HK-2 (cell line): ENCODE measurements at regions not wholly inside any gene's neighbourhood (a gene's known extent, or its start where the extent isn't known, plus 50 kb on each side); places are given as distances from the start of the nearest gene placed in this dataset.

Experiments used
- DNase-seq: peaks from one replicate; pipeline ENCODE4 v3.0.0-alpha.2; 2018; ENCODE audit not compliant: unreplicated experiment

DNA sequence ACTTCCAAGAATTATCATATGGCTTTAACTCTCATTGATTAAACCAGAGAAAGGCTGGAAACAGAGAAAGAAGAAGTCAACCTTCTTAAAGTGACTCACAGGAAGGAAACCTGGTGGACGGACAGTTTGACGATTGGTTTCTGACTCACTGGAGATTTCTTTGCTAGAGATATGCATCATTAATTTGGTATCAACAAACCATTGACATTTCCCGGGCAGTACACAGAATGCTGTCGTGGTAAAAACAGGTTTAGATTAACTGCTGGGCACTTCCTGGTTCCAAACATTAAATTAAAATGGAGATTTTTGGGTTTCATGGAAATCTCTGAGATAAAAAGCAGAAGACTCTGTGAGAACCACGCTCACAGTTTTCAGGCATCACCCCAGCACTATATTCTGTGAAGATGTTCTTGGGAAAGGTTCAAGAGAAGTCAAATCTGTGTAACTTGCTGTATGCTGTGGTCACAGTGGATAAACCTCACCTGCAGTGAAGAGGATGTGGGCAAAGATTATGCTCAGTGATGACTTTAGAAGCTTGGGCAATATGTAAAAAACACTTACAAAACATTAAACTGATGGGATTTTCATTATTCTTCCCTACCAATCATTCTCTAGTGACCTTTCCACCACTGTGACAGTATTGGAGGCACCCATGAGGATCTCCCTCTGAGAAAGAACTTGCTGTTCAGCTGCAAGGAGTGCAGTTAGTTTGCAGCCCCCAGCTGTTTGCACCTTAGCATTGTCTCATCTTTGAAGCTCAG lies 61.1 kb upstream of the CD44 start:
- peak; percentile 24 for DNase-seq

- no peak for DNase-seq
These were observed 60.6 kb upstream of the CD44 start for GRCh38 chr11:35078470-35078735.

- no peak for DNase-seq
These were observed 59.4 kb upstream of the CD44 start for GRCh38 chr11:35079611-35080010.

DNA sequence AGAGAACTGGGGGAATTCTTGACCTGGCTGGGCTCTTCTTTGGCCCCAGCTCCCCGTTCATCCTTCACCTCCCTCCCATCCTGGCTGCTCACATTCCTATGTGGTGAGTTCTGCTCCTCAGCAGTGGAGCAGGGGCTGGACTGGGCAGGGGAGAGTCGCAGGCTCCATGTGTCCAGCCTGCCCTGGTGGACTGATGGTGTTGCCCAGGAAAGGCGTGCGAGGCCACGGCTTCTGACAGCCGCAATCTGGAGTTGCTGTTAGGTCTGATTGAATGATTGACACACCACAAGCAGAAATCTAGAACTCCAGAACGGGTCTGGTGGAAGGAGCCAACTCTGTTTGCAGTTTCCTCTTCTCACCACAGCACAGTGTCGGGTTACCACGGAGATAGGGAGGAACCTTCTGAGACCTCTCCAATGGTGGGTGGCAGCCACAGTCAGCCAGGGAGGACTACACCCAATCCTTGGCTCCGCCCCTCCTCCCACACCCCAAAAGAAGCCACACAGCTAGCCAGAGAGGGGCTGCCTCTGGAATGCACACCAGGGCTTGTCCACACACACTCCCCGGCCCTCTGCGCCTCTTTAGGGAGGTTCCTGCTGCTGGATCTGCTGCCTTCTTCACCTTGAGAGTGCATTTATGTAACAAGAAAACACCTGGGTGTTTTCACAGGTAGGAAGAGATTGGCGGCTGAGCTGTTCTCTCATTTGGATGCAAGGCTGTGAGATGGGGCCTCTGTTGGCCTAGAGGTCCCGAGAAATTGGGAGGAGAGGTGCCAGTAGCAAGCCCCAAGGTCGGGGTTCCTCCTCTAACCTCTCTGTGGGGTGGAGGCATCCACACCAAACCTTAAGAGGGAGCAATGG lies 56.4 kb upstream of the CD44 start:
- DNase-seq: peak; percentile 66

DNA sequence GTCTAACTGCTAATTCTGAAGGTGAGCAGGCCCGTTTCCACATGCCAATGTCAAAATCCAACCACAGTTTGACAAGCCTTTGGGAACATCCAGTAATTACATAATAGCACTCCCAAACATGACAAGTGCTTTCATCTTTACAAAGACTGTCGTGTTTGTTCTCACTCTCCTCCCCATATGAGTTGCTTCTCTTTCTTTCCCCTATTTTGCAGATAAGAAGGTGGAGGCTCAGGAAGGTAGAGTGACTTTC lies 55.9 kb upstream of the CD44 start:
- no peak for DNase-seq

DNA sequence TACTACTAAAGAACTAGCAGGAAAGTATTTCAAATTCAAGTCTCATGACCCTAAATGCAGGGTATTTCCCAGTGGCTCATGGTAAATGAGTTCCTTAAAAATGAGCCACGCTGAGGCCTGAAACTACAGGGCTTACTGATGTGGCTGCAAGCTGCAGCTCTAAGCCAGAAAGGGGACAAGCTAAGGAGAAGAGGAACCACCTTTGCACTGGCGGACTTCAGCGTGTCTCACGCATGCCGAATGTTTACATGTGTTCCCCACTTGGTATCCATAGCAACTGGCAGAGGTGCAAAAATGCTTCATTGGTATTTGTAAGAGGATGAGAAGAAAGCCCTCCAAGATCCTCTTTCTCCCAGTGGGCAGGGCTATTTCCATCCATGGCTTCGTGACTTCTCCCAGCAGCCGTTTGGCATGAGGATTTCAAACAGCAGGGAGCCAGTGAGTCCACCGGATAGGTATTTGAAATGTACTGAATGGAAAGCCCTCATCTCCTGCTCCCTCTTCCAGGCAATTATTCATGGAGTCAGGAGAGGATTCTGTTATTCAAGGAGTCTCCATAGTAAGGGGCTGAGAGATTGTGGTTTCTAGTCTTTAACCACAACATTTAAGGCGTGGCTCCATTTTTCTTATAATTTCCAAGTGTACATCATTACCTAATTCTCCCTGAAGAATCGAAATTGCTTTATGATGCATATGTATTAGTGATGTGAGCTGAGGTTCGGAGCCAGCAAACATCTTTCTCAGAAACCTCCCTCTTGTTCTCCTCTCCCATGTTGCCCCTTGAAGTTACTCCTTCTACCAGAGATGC lies 55.3 kb upstream of the CD44 start:
- DNase-seq: no peak

DNA sequence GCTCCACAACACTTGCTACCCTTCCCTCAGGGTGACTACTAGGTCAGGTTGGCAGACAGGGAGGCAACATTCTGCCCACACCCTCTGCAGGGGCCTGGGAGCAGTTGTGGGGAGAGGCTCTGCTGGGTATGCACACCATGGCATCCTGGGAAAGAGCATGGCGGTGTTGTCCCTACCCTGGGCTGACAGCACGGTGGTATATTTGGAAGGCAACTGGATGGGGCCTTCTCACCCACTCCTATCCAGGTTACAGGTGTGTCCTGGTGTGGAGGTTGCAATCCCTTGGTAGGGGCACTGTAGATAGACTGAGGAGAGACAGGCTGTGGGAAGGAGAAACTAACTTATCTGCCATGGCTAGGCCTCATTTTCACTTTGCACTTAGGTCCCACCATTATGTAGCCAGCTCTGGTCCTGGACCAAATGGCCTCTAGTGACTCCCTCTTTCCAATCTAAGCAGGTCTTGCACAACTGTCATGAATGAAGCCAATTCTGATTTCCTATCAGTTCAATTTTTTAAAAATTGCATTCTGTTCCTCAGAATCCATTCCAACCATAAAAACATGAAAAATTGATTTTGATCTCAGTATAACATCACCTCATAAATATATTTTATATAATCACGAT lies 54.0 kb upstream of the CD44 start:
- no peak for DNase-seq

GRCh38 chr11:35085531-35086165 lies 53.3 kb upstream of the CD44 start:
- DNase-seq: no peak

DNA sequence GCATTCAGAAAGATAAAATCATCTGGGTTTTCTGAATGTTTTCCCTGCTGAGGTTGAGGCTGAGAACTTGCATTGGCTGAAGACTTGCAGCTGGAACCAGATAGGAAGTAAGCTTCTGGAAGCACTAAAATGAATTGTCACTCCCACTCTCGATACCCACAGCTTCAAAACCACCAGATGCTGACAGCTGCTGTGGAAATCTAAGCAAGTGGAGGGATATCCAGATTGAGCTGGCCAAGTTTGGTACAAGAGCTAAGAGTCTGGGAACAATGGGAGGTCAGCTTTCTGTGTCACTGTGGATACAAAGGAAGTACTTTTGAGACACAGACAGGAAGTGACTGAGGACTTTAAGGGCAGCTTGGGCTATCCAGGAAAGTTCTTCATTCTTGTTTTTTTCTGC lies 51.3 kb upstream of the CD44 start:
- no peak for DNase-seq

DNA sequence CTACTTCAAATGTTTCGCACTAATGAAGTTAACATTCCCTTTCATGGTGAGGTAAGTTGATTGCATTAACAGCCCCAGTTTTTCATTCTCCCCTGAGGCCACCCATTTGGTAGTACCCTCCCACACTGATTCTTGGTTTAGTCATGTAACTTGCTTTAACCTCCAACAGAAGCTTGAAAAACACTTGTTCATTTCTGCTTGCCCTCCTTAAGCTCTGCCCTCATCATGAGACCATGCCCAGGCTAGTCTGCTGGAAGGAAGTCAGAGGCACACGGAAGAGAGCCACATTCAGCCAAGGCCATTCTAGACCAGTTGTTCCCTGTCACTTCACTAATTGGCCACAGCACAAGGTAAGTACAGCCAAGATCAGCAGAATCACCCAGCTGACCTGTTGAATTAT lies 50.7 kb upstream of the CD44 start:
- no peak for DNase-seq

GRCh38 chr11:35088676-35089075 lies 50.3 kb upstream of the CD44 start:
- no peak for DNase-seq
